ENCODE measurements at regions not wholly inside any gene's neighbourhood (a gene's known extent, or its start where the extent isn't known, plus 50 kb on each side); places are given as distances from the start of the nearest gene placed in this dataset.
"Not testable (repeated sequence)": the region's sequence is repeated elsewhere in the genome, so short reads cannot be mapped to it uniquely, and the experiment has no call there.

DNA sequence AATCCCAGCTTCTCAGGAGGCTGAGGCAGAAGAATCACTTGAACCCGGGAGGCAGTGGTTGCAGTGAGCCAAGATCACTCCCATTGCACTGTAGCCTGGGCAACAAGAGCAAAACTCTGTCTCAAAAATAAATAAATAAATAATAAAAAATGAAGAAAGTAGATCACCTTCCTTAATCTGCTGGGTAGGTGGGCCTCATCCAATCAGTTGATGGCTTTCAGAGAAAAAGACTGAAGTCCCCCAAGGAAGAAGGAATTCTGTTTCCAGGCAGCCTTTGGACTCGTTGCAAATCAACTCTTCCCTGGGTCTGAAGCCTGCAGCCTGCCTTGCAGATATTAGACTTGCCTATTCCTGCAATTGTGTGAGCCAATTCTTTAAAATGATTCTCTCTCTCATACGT lies 136.5 kb downstream of the TFCP2L1 start:
- no peak for DNase-seq

DNA sequence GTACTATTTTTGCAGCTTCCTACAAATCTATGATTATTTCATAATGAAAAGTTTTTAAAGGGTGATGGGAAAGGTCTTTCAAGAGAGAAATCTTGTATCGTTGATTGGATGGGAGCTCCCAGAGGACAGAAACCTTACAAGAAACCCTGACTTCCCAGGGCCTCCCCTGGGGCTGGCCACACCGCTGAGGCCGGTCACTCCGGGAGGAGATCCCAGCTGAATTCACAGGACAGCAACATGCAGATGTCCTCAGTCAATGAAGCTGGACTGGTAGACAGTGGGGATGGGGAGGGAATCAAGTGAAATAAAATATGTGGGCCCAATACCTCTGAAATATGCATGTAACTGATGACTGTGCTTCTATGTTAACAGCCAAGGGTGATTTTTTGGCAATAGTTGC lies 135.6 kb downstream of the TFCP2L1 start:
- no peak for DNase-seq

DNA sequence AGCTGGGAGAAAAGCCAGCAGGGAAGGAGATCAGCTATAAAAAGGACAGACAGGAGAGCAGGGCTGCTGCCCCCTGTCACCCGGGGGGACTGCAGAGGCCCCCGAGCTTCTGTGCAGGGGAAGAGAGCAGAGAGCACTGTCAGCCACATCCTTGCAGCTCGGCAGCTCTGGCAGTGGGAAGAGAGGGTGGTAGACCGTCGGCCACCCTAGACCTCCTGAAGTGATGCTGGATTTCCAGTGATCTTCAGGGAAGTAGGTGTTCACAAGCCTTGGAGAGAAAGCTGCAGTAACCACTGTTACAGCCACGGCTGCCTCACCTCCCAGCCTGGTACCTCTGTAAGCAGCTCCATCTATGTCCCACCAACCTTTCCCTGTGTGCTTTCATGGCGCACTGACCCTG lies 134.9 kb downstream of the TFCP2L1 start:
- DNase-seq = no peak

DNA sequence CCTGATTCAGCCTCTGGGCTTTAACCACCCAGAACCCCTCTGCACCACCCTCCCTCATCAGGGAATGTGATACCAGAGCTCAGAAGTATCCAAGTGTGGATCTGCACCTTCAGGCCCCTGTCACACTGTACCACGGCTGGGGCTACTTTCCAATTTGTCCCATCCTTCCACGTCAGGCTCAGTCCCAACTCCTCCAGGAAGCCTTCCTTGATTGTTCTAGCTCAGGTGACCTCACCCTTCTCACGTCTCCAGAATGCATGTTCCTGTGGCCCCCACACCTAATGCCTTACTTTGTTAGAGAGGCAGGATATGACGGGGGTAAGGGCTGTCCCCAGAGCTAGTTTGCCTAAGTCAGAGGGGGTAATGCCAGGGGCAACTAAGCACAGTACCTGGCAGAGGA lies 134.3 kb downstream of the TFCP2L1 start:
- no peak for DNase-seq

DNA sequence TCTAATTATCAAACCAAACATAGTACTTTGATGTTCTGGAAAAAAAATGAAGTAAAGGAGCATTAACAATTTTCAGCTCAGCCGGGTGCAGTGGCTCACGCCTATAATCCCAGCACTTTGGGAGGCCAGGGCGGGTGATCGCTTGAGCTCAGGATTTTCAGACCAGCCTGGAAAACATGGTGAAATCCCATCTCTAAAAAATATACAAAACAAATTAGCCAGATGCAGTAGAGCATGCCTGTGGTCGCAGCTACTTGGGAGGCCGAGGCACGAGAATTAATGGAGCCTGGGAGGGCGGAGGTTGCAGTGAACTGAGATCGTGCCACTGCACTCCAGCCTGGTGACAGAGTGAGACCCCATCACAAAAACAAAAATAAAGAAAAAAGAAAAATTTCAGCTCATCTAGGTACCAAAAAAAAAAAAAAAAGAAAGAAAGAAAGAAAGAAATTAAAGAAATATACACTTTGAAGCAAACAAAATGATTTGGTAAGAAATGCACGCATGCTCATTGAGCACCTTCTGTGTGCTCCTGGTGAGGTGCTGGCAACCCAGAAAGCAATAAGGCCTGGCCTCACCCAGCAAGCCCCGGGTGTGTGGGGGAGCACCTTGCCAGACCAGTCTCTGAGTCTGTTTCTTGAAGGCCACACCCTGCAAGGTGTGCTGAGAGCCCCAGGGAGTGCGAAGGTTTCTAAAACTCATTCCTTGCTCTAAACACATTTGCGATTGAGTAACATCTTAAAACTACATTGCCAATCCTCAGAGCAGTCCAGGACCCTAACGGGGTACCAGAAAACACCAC lies 133.5 kb downstream of the TFCP2L1 start:
- DNase-seq = no peak

DNA sequence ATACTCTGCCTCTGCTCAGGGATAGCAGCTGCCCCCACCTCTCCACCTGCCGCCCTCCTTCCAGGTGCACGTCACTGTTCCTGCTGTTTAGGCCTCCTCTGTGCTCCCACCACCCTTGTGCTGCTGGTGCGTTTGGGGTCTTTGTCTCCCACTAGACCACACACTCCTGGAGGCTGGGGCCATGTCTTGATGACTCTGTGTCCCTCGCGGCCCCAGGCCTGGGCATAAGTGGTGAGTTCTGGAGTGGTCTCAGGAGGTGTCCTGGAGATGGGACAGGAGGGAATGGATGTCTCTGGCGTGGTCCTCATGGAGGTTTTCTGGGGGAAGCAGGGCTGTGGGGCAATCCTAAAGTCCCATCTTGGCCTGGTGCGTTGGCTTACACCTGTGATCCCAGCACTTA lies 132.1 kb downstream of the TFCP2L1 start:
- no peak for DNase-seq

DNA sequence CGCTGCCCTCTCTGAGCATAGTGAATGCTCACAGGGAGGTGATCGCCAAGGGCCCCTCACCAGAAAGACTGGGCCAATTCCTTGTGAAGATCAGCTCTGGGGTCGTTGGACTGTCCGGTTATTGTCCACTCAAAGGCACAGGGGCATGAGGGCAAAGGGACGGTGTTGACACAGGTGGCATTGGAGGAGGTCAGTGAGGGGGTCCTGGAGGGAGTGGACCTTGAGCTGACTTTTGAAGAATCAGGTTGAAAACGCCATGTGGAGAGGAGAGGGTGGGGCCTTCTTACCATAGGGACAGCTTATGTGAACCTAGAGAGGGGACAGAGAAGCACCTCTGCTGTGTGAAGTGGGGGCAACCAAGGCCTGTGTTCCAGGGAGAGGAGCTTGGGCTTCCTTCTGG lies 131.5 kb downstream of the TFCP2L1 start:
- no peak for DNase-seq

DNA sequence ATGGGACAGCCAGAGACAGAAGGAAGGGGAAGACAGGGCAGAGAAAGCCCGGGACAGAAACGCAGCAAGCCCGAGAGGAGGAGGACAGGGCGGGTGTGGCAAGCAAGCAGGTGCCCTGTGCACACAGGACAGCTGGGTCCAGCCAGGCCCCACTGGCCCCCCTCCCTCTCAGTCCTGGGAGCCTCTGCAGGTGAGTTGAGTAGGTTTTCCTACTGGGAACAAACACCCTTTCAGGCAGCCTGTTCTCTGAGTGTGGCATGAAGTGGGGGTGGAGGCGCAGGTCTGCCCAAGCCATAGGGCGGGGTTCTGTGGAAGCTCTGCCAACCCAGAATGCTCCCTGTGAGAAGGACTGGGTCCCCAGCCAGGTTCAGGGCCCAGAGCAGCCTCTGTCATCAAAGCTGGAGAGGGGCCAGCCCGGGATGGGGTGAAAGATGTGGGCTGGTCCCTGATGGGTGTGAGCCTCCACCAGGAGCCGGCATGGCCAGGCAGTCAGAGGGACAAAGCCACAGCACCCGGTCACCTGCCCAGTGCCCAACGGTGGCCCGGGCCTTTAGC lies 129.4 kb downstream of the TFCP2L1 start:
- no peak for DNase-seq

DNA sequence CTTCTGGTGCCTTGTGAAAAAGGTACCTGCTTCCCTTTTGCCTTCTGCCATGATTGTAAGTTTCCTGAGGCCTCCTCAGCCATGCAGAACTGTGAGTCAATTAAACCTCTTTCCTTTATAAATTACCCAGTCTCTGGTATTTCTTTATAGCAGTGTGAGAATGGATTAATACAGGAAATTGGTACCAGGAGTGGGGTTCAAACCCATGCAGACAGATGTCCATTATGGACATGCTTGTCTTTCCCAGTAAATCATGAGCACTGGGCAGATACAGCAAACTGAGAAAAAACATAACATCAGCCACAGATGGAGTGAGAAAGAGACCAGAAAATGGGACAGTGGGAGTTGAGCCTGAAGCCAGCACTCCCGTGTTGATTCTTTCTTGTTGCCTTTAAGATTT lies 127.5 kb downstream of the TFCP2L1 start:
- not testable (repeated sequence) for DNase-seq

DNA sequence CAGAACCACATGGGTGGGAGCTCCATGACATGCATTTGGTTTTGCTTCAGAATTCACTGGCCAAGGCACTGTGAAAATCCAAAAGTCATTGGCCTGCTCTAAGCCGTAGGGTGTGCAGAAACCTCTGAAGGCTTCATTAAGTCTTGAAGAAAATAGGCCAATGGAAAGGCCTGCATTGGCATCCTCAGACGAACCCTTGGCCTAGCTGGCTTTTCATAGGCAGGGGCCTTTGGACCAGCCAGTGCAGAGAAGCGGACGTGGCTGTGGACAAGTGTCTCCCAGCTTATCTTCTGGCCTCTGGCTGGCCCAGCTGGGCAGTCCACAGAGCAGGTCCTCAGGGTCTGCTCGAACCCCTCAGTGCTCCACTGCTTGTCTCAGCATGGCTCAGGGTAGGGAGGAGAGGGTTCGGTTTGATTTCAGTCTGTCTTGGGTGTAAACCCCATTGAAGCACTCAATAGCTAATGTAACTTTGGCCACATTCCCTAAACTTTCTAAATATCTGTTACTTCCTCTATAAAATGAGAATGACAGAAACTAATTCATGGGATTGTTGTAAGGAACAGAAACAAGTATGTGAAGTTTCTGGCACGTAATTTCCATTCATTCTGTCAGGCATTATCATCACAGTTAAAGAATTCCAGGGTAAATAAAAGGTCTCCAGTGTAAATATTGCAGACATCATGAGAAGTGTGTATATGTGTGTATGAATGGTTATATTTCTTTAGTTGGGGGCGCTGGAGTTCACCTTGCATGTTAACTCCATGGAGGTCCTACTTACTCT lies 125.5 kb downstream of the TFCP2L1 start:
- no peak for DNase-seq

DNA sequence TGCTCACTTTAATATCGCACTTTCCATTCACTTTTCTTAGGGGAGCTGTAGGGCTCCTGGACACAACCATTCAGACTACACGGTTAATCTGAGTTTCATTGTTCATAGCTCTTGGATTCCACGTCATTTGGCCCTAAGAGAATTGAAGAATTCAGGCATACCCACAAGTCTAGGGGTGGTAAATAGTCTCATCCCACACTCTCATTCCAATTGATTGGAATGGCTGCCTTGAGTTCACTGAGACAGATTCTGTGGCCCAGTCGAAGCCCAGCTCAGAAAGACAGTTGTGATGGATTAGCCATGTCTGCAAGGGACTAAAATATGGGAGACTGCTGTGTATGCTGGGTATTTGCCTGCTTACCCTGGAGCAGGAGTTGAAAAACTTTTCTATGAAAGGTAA lies 124.6 kb downstream of the TFCP2L1 start:
- DNase-seq = no peak

DNA sequence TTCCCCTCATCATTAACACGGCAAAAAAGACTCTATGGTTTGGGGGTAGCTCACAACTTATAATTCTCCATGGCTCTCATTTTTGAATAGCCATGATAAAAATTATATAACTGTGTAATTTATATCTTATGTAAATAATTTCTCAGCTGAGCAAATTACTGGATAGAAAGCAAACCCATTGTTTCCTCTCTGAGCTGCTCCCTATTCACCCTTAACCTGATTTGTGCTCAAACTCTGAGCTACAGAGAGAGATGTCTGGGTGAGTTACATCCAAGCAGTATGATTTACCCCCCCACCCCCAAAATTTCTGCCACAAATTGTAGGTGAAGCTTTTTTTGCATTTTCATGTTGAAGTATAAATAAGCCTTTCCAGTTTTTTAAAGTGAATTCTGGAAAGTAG lies 123.7 kb downstream of the TFCP2L1 start:
- no peak for DNase-seq

DNA sequence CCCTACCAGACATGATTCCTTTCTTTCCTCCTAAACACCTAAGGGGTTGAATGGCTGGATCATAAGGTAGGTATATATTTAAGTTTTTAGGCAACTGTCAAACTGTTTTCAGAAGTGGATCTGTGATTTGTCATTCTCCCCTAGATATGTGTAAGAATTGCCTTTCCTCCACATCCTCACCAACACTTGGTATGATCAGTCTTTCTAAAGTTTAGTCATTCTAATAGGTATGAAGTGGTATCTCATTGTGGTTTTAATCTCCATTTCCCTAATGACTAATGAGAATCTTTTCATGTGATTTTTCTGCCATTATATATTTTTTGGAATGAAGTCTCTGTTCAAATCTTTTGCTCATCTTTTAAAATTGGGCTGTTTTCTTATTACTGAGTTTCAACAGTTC lies 122.1 kb downstream of the TFCP2L1 start:
- no peak for DNase-seq

DNA sequence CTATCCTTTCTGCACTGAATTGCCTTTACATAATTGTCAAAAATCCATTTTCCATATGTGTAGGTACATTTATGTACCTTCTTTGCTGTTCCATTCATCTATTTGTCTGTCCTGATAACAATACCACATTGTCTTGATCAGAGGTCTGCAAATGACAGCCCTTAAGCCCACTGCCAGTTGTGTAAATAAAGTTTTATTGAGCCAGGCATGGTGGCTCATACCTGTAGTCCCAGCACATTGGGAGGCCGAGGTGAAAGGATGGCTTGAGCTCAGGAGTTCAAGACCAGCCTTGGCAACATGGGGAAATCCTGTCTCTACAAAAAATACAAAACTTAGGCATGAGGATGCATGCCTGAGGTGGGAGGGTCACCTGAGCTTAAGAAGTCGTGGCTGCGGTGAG lies 121.0 kb downstream of the TFCP2L1 start:
- DNase-seq = no peak

DNA sequence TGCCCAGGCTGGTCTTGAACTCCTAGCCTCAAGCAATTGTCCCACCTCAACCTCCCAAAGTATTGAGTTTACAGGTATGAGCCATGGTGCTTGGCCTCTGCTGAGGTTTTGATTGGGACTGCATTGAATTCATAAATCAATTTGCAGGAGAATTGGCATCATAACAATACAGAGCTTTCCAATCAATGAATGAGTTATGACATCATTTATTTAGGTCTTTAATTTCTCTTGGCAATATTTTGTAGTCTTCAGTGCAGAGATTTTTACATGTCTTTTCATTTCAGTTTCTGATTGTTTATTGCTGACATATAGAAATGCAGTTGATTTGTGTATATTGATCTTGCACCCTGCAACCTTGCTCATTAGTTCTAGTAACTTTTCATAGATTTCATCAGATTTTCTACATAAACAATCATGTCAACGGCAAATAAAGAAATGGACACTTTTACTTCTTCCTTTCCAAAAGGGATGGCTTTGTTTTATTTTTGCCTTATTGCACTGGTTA lies 119.9 kb downstream of the TFCP2L1 start:
- DNase-seq = no peak
